SK-N-MC (cell line): ENCODE measurements at regions not wholly inside any gene's neighbourhood (a gene's known extent, or its start where the extent isn't known, plus 50 kb on each side); places are given as distances from the start of the nearest gene placed in this dataset.

Source experiments
- EZH2 ChIP-seq: fragments of 200-600 bp; sonication (generic); IDR thresholded peaks from one replicate; pipeline ENCODE4 v1.6.1; 2017; ENCODE audit warnings: antibody characterized with exemption
- FOXP2 ChIP-seq: optimal IDR thresholded peaks from 2 replicates; pipeline ENCODE3; 2011; ENCODE audit warnings: mild to moderate bottlenecking, moderate library complexity; ENCODE audit not compliant: insufficient read depth; ENCODE audit errors: extremely low read length, control extremely low read depth
- POLR2AphosphoS5 ChIP-seq: IDR thresholded peaks from 2 replicates; pipeline ENCODE4 v1.6.1; 2012; ENCODE audit warnings: mild to moderate bottlenecking, low read depth, low read length, borderline replicate concordance

DNA sequence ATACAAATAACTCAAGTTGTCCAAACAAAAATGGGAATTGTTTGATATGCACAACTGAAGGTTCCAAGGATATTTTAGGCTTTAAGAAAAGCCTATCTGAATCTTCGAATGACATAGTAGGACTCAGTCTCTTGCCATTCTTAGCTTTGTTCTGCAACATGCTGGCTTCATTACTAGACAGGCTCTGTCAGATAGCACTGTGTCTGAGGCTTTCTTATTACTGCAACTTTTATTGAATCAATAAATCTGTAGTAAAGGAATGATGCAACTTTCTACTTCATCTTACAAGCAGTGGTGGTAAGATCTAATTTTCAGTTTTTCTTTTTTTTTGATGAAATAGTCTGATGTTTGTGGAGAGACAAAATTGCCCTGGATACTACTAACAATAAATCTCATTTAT is 319.3 kb upstream of the CCDC179 start:
- TF ChIP-seq POLR2AphosphoS5 (no peak), EZH2 (no peak), FOXP2 (no peak)
